B cell (primary cell): ENCODE measurements at regions not wholly inside any gene's neighbourhood (a gene's known extent, or its start where the extent isn't known, plus 50 kb on each side); places are given as distances from the start of the nearest gene placed in this dataset.

Source experiments
- ATAC-seq: fragments of 200-7000 bp; cut with Tn5 transposase; one replicate; pipeline ENCODE4 v1.10.0; 2021; ENCODE audit warnings: low read depth, mild to moderate bottlenecking, moderate number of reproducible peaks, moderate library complexity
- CTCF ChIA-PET: fragments of 350-600 bp; sonication (Branson Sonifier 250); formaldehyde crosslinking; loops from one replicate; lab custom pipeline; 2021; ENCODE audit warnings: antibody characterized with exemption, inconsistent platforms; lab: Charles Lee
- POLR2A ChIA-PET: fragments of 350-600 bp; sonication (Branson Sonifier 250); formaldehyde crosslinking; loops from one replicate; lab custom pipeline; 2021; ENCODE audit warnings: antibody characterized with exemption; lab: Charles Lee
- DNase-seq: peaks from one replicate; pipeline ENCODE4 v3.0.0; 2013
- H2AFZ ChIP-seq: 2 replicates; pipeline ENCODE4 v1.6.1; 2012; ENCODE audit warnings: mild to moderate bottlenecking, low read depth, low read length; ENCODE audit not compliant: insufficient read depth, poor library complexity, severe bottlenecking
- H3K27ac ChIP-seq, 2 donors: 1 replicate in 1 of 2; 2 replicates in 1 of 2; pipeline ENCODE4 v1.5.1; 2012 to 2013; ENCODE audit warnings: low read length in 2 of 2, mild to moderate bottlenecking in 2 of 2, moderate library complexity in 1 of 2
- H3K27me3 ChIP-seq, 4 experiments: fragments of 200-600 bp in 1 of 4; sonication (generic) in 1 of 4; replicated peaks in 1 of 4; 1 replicate in 2 of 4; 2 replicates in 2 of 4; pipeline versions ENCODE4 v1.6.1 to v1.7.0; 2013 to 2016; ENCODE audit warnings: low read length in 3 of 4, mild to moderate bottlenecking in 2 of 4, mixed read lengths in 1 of 4, moderate library complexity in 1 of 4; ENCODE audit not compliant: insufficient read depth in 4 of 4, control insufficient read depth in 3 of 4; ENCODE audit errors: control extremely low read depth in 1 of 4
- H3K36me3 ChIP-seq, 2 experiments: replicated peaks in 1 of 2; 1 replicate in 1 of 2; 2 replicates in 1 of 2; pipeline versions ENCODE4 v1.6.1 to v1.7.1; 2013; ENCODE audit warnings: low read length in 1 of 2; ENCODE audit not compliant: insufficient read depth in 2 of 2, control insufficient read depth in 1 of 2; ENCODE audit errors: control extremely low read depth in 1 of 2, extremely low read depth in 1 of 2
- H3K4me1 ChIP-seq, 2 donors: fragments of 200-600 bp in 1 of 2; sonication (generic) in 1 of 2; 1 replicate in 1 of 2; 2 replicates in 1 of 2; pipeline versions ENCODE4 v1.5.1 to v1.6.1; 2013 to 2017; ENCODE audit warnings: low read length in 2 of 2; ENCODE audit not compliant: control insufficient read depth in 2 of 2, insufficient read depth in 2 of 2
- H3K4me2 ChIP-seq: replicated peaks from 2 replicates; pipeline ENCODE3; 2012; ENCODE audit warnings: mild to moderate bottlenecking, low read depth, low read length; ENCODE audit not compliant: poor library complexity, severe bottlenecking
- H3K4me3 ChIP-seq, 5 experiments: fragments of 200-600 bp in 1 of 5; sonication (generic) in 1 of 5; 1 replicate in 3 of 5; 2 replicates in 2 of 5; pipeline versions ENCODE4 v1.5.1 to v1.7.0; 2011 to 2016; ENCODE audit warnings: low read length in 4 of 5, mild to moderate bottlenecking in 4 of 5, low read depth in 2 of 5, control low read depth in 1 of 5, moderate library complexity in 1 of 5; ENCODE audit not compliant: insufficient read depth in 1 of 5; ENCODE audit errors: control extremely low read depth in 1 of 5, extremely low read depth in 1 of 5
- H3K79me2 ChIP-seq: fragments of 200-600 bp; sonication (generic); one replicate; pipeline ENCODE4 v1.6.0; 2016; ENCODE audit warnings: low read length; ENCODE audit not compliant: control insufficient read depth, insufficient read depth
- H3K9ac ChIP-seq: fragments of 200-600 bp; sonication (generic); 2 replicates; pipeline ENCODE4 v1.6.1; 2017; ENCODE audit warnings: mild to moderate bottlenecking, low read length, moderate library complexity
- H3K9me3 ChIP-seq, 3 donors: one replicate each; pipeline versions ENCODE4 v1.6.1 to v1.7.1; 2013; ENCODE audit warnings: low read length in 2 of 3; ENCODE audit not compliant: control insufficient read depth in 2 of 3, insufficient read depth in 1 of 3; ENCODE audit errors: control extremely low read depth in 1 of 3
- H4K20me1 ChIP-seq: 2 replicates; pipeline ENCODE4 v1.6.0; 2012; ENCODE audit warnings: mild to moderate bottlenecking, low read length; ENCODE audit not compliant: insufficient read depth, control insufficient read depth, poor library complexity, severe bottlenecking
- H3K27ac Mint-ChIP-seq: one replicate; pipeline ENCODE4 v1.8.0; 2021; ENCODE audit warnings: mixed read lengths
- H3K27me3 Mint-ChIP-seq: one replicate; pipeline ENCODE4 v1.8.0; 2021; ENCODE audit warnings: mixed read lengths
- H3K4me1 Mint-ChIP-seq: one replicate; pipeline ENCODE4 v1.8.0; 2021; ENCODE audit warnings: mixed read lengths
- H3K4me3 Mint-ChIP-seq: one replicate; pipeline ENCODE4 v1.8.0; 2021; ENCODE audit warnings: mixed read lengths
- H3K9me3 Mint-ChIP-seq: one replicate; pipeline ENCODE4 v1.8.0; 2022; ENCODE audit warnings: mixed read lengths; ENCODE audit not compliant: insufficient read depth
- CTCF ChIP-seq: fragments of 200-600 bp; IDR thresholded peaks from one replicate; pipeline ENCODE4 v1.8.0; 2022; ENCODE audit warnings: antibody characterized with exemption, mild to moderate bottlenecking
- EZH2 ChIP-seq: IDR thresholded peaks from 2 replicates; pipeline ENCODE4 v1.6.1; 2012; ENCODE audit warnings: borderline replicate concordance, low read depth, mild to moderate bottlenecking, moderate library complexity, low read length; ENCODE audit not compliant: insufficient read depth, poor library complexity, severe bottlenecking
- WGBS: methylation state at CpG from one replicate; pipeline ENCODE4 v1.1.5; 2013; ENCODE audit warnings: missing lambda C conversion rate; ENCODE audit not compliant: insufficient coverage; 5-methylcytosine and 5-hydroxymethylcytosine counted together
- intact Hi-C: fragments of 100-400 bp; cut with micrococcal nuclease; formaldehyde crosslinking; loops from one replicate; pipeline ENCODE4 v1.10.0; 2022

- H3K27ac Mint-ChIP-seq = no peak overlapping the region
- no peaks in the 10 kb centered on the region for H3K36me3 ChIP-seq
- H2AFZ ChIP-seq = no peak overlapping the region
- no peaks in the 10 kb centered on the region for H4K20me1 ChIP-seq
- H3K27me3 ChIP-seq = peaks cover 0 to 3% (median 0%) of the 10 kb centered on the region in 4 experiments
- H3K4me2 ChIP-seq = no peak overlapping the region
- H3K4me3 Mint-ChIP-seq = no peak overlapping the region
- H3K27ac ChIP-seq = no peak overlapping the region
- peaks cover 4% of the 10 kb centered on the region for H3K4me1 Mint-ChIP-seq
- DNase-seq = no peak
- H3K4me3 ChIP-seq = no peak overlapping the region
- intact Hi-C loops = no loop called here
- CTCF ChIA-PET = no interaction called here
- 84% methylated on average over 7 of the region's 10 CpGs for WGBS
- H3K9ac ChIP-seq = no peak overlapping the region
- H3K9me3 Mint-ChIP-seq = no peaks in the 10 kb centered on the region
- ATAC-seq = no peak
- no peaks in the 10 kb centered on the region for H3K79me2 ChIP-seq
- no peaks in the 10 kb centered on the region for H3K9me3 ChIP-seq
- no peak for TF ChIP-seq EZH2
- TF ChIP-seq CTCF = no peak
- peaks cover 33% of the 10 kb centered on the region for H3K27me3 Mint-ChIP-seq
- POLR2A ChIA-PET = no interaction called here
- H3K4me1 ChIP-seq = no peaks in the 10 kb centered on the region
Measured at GRCh38 chr1:30384286-30385245, 338.8 kb downstream of the MATN1 start.

GRCh38 chr1:30383221-30383711 lies 340.1 kb downstream of the MATN1 start:
- no peaks in the 10 kb centered on the region for H3K9me3 ChIP-seq
- no peak overlapping the region for H3K4me2 ChIP-seq
- no peak overlapping the region for H3K27ac ChIP-seq
- intact Hi-C loops = no loop called here
- 78% methylated on average over 8 of the region's 12 CpGs for WGBS
- no peak overlapping the region for H3K4me3 ChIP-seq
- no peak for TF ChIP-seq CTCF
- TF ChIP-seq EZH2 = no peak
- Mint-ChIP-seq H3K4me3 (no peak overlapping the region), H3K27me3 (peaks cover 30% of the 10 kb centered on the region), H3K4me1 (peaks cover 4% of the 10 kb centered on the region), H3K27ac (no peak overlapping the region), H3K9me3 (no peaks in the 10 kb centered on the region)
- ChIA-PET CTCF (interaction anchor here (1.8 kb wide), 1 partner anchor 23 kb away, joined by 4 read pairs; no protein-coding TSS in a partner anchor), POLR2A (no interaction called here)
- H3K4me1 ChIP-seq = no peaks in the 10 kb centered on the region
- no peaks in the 10 kb centered on the region for H4K20me1 ChIP-seq
- H3K27me3 ChIP-seq = peaks cover 0 to 2% (median 1%) of the 10 kb centered on the region in 4 experiments
- H2AFZ ChIP-seq = no peak overlapping the region
- no peaks in the 10 kb centered on the region for H3K79me2 ChIP-seq
- ATAC-seq (no peak), DNase-seq (no peak)
- no peaks in the 10 kb centered on the region for H3K36me3 ChIP-seq
- no peak overlapping the region for H3K9ac ChIP-seq
